WERI-Rb-1 (cell line): ENCODE measurements at regions not wholly inside any gene's neighbourhood (a gene's known extent, or its start where the extent isn't known, plus 50 kb on each side); places are given as distances from the start of the nearest gene placed in this dataset.
A peak's percentile ranks its signal among the peaks of the same experiment; 100 is the strongest.

Experiments
- DNase-seq: peaks from one replicate; pipeline ENCODE4 v3.0.0-alpha.2; 2020
- H3K27ac ChIP-seq: fragments of 250-450 bp; sonication (Bioruptor Pico); 2 replicates; pipeline ENCODE4 v1.5.1; 2020; ENCODE audit warnings: mild to moderate bottlenecking, moderate library complexity
- H3K27me3 ChIP-seq: fragments of 250-450 bp; sonication (Bioruptor Pico); 2 replicates; pipeline ENCODE4 v1.5.1; 2021; ENCODE audit warnings: mild to moderate bottlenecking, low read depth, moderate library complexity; ENCODE audit not compliant: insufficient read depth, severe bottlenecking
- H3K36me3 ChIP-seq: fragments of 250-450 bp; sonication (Bioruptor Pico); 2 replicates; pipeline ENCODE4 v1.5.1; 2020; ENCODE audit warnings: mild to moderate bottlenecking, moderate library complexity
- H3K4me3 ChIP-seq: 2 replicates; pipeline ENCODE4 v1.5.1; 2011; ENCODE audit warnings: low read depth, mild to moderate bottlenecking, control low read depth, low read length
- H3K9me3 ChIP-seq: fragments of 250-450 bp; sonication (Bioruptor Pico); 2 replicates; pipeline ENCODE4 v1.5.1; 2021; ENCODE audit warnings: mild to moderate bottlenecking, moderate library complexity; ENCODE audit not compliant: severe bottlenecking
- CTCF ChIP-seq: IDR thresholded peaks from 2 replicates; pipeline ENCODE4 v1.5.1; 2011; ENCODE audit warnings: low read depth, mild to moderate bottlenecking, control low read depth, inconsistent platforms, low read length

GRCh38 chr4:56106180-56107147 is 157.7 kb downstream of the CEP135 start:
- no peak for TF ChIP-seq CTCF
- no peaks in the 10 kb centered on the region for H3K9me3 ChIP-seq
- peak overlapping the region; percentile 28 for H3K4me3 ChIP-seq
- H3K27ac ChIP-seq: peak overlapping the region; percentile 77
- no peaks in the 10 kb centered on the region for H3K27me3 ChIP-seq
- no peaks in the 10 kb centered on the region for H3K36me3 ChIP-seq
- no peak for DNase-seq

GRCh38 chr4:56104188-56104587 is 155.4 kb downstream of the CEP135 start:
- Histone ChIP-seq H3K4me3 (no peak overlapping the region), H3K36me3 (no peaks in the 10 kb centered on the region), H3K27ac (peak overlapping the region; percentile 23), H3K9me3 (no peaks in the 10 kb centered on the region), H3K27me3 (no peaks in the 10 kb centered on the region)
- no peak for TF ChIP-seq CTCF
- no peak for DNase-seq

DNA sequence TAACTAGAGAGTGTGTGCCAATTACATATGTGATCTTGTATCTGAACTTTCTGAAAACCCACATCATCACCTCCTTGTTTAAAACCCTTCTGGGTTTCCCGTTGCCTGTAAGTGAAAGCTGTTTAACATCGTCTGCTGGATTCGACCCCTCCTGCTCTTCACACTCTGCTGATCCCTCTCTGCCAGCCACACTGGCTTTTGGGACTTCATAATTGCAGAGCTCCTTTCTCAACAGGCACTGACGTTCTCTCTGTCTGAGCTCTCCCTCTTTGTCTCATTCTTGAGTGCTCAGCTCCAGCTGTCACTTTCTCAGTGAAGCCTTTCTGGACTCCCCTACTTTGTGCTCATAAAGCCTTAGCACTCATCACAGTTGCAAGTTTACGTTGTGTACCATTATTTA is 153.9 kb downstream of the CEP135 start:
- DNase-seq: peak; percentile 67
- Histone ChIP-seq H3K9me3 (no peaks in the 10 kb centered on the region), H3K36me3 (no peaks in the 10 kb centered on the region), H3K27ac (peak overlapping the region; percentile 39; the same call in 1 of the 2 replicates), H3K27me3 (no peaks in the 10 kb centered on the region), H3K4me3 (no peak overlapping the region)
- no peak for TF ChIP-seq CTCF

DNA sequence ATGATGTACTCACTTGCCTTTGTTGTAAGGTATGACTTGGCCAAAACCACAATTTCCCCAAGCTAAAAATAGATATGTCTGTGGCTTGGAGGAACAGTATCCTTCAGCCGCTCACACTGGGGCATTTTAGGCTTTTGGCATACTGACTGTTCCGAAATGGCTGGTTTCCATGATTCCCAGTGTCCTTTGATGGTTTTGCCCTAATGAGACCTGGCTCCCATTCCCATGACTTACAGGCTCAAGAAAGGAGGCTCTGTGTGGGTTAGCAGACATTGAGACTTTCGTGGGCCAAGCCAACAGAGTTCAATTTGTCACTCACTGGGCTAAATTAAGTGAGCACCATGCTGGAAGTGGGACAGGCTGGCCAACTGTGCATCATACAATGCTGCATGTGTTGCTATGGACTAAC is 150.6 kb downstream of the CEP135 start:
- no peak overlapping the region for H3K4me3 ChIP-seq
- H3K27me3 ChIP-seq: no peaks in the 10 kb centered on the region
- no peak overlapping the region for H3K27ac ChIP-seq
- no peak for DNase-seq
- TF ChIP-seq CTCF: no peak
- H3K9me3 ChIP-seq: no peaks in the 10 kb centered on the region
- H3K36me3 ChIP-seq: peaks cover 5% of the 10 kb centered on the region; the same call in 1 of the 2 replicates

GRCh38 chr4:56093576-56093975 is 144.8 kb downstream of the CEP135 start:
- peaks cover 5% of the 10 kb centered on the region for H3K36me3 ChIP-seq
- H3K9me3 ChIP-seq: no peaks in the 10 kb centered on the region
- no peak for DNase-seq
- H3K27ac ChIP-seq: no peak overlapping the region
- H3K27me3 ChIP-seq: no peaks in the 10 kb centered on the region
- no peak overlapping the region for H3K4me3 ChIP-seq
- no peak for TF ChIP-seq CTCF
